ENCODE measurements at regions not wholly inside any gene's neighbourhood (a gene's known extent, or its start where the extent isn't known, plus 50 kb on each side); places are given as distances from the start of the nearest gene placed in this dataset.

DNA sequence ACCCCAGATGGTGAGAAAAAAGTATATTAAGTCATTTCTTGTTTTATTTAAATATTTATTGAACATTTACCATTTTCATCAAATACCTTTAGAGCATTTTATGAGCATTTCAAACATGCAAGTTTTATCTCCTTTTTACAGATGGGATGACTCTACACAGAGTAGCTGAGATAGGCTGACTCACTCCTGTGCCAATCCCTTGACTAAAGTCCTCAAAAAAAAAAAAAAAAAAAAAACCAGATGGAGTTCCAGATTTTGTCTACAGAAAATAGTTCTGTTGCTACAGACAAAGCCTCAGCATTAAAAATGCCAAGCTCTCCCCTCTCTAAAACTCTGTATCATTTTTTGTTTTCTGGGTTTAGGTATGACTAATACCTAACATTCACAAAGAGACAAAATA, 303.0 kb upstream of the PLD5 start:
- H3K56ac ChIP-seq (replicated peaks; ENCODE audit: insufficient read length, low read depth, low read length), result no peak overlapping the region
- POLR2A ChIA-PET (ENCODE audit: partially characterized antibody), result no interaction called here
- CTCF ChIA-PET (ENCODE audit: partially characterized antibody), result interaction anchor here (0.6 to 1.5 kb wide), 2 partner anchors 360 to 686 kb away, joined by 3 to 4 read pairs; no protein-coding TSS in a partner anchor
- no peak for TF ChIP-seq CTBP2 (IDR thresholded peaks at IDR 0.05; ENCODE audit: borderline replicate concordance, insufficient read depth, insufficient read length, low read length)

More for the DNA sequence above, 303.0 kb upstream of the PLD5 start:
- H2BK12ac ChIP-seq (ENCODE audit: low read depth, low read length), result no peak overlapping the region
- H3K9ac ChIP-seq (replicated peaks in 1 of 4; ENCODE audit: extremely low read depth in 1 of 4, low read depth in 3 of 4, low read length in 3 of 4), result no peak overlapping the region
- H2BK5ac ChIP-seq (ENCODE audit: low read depth, low read length), result no peak overlapping the region
- no peak overlapping the region for H3K4me3 ChIP-seq (ENCODE audit: extremely low read depth in 1 of 4, insufficient read depth in 2 of 4, low read depth in 3 of 4, low read length in 4 of 4)
- peaks cover 0 to 6% (median 4%) of the 10 kb centered on the region in 4 experiments; a peak in 4 of 7 replicates for H3K4me1 ChIP-seq (replicated peaks in 1 of 4; ENCODE audit: control insufficient read depth in 3 of 4, insufficient read depth in 4 of 4, low read length in 3 of 4)
- H2AK5ac ChIP-seq (ENCODE audit: low read depth, low read length), result no peak overlapping the region
- H2BK15ac ChIP-seq (ENCODE audit: low read length), result no peak overlapping the region
- no peak overlapping the region for H3K4me2 ChIP-seq (ENCODE audit: insufficient read depth in 1 of 2, low read depth in 2 of 2, low read length in 2 of 2)
- no peaks in the 10 kb centered on the region for H3K79me1 ChIP-seq (ENCODE audit: low read depth, low read length)
- no peak overlapping the region for H2AFZ ChIP-seq (ENCODE audit: low read length)
- no peak overlapping the region for H3K18ac ChIP-seq (ENCODE audit: extremely low read depth, low read length)
- no peaks in the 10 kb centered on the region; the same call in none of the 2 replicates for H3K23me2 ChIP-seq (ENCODE audit: low read depth, low read length)
- H3K4ac ChIP-seq (replicated peaks; ENCODE audit: insufficient read length, low read depth, low read length), result no peak overlapping the region
- FAIRE-seq, result no peak
- H4K8ac ChIP-seq (ENCODE audit: extremely low read depth, insufficient read depth, low read length), result no peak overlapping the region
- H4K91ac ChIP-seq (replicated peaks; ENCODE audit: insufficient read length, low read length), result no peak overlapping the region
- H3K23ac ChIP-seq (ENCODE audit: insufficient read length), result no peak overlapping the region
- H3K36me3 ChIP-seq (ENCODE audit: control insufficient read depth in 2 of 4, insufficient read depth in 4 of 4, low read length in 3 of 4), result no peaks in the 10 kb centered on the region
- H3K9me3 ChIP-seq (ENCODE audit: insufficient read depth in 2 of 2, low read depth in 1 of 2, low read length in 1 of 2), result no peaks in the 10 kb centered on the region
- no peak overlapping the region for H3K27ac ChIP-seq (ENCODE audit: low read depth, low read length)
- H3K14ac ChIP-seq (ENCODE audit: insufficient read length), result no peak overlapping the region
- H3K79me2 ChIP-seq (ENCODE audit: control insufficient read depth in 1 of 2, insufficient read depth in 2 of 2, low read length in 2 of 2), result no peaks in the 10 kb centered on the region
- DNase-seq (ENCODE audit: low read depth in 1 of 2, low spot score in 2 of 2), result no peak
- no peak overlapping the region for H2BK120ac ChIP-seq (replicated peaks; ENCODE audit: low read depth, low read length)
- H4K20me1 ChIP-seq (replicated peaks in 1 of 2; ENCODE audit: control insufficient read depth in 1 of 2, insufficient read depth in 2 of 2, low read length in 2 of 2), result no peaks in the 10 kb centered on the region
- no peaks in the 10 kb centered on the region for H3K27me3 ChIP-seq (replicated peaks in 1 of 4; ENCODE audit: control insufficient read depth in 3 of 4, extremely low read depth in 1 of 4, insufficient read depth in 3 of 4, low read length in 3 of 4)
- H2BK20ac ChIP-seq (ENCODE audit: low read length), result no peak overlapping the region
- H4K5ac ChIP-seq (ENCODE audit: insufficient read length, low read depth, low read length), result no peak overlapping the region
